ENCODE measurements at regions not wholly inside any gene's neighbourhood (a gene's known extent, or its start where the extent isn't known, plus 50 kb on each side); places are given as distances from the start of the nearest gene placed in this dataset.

DNA sequence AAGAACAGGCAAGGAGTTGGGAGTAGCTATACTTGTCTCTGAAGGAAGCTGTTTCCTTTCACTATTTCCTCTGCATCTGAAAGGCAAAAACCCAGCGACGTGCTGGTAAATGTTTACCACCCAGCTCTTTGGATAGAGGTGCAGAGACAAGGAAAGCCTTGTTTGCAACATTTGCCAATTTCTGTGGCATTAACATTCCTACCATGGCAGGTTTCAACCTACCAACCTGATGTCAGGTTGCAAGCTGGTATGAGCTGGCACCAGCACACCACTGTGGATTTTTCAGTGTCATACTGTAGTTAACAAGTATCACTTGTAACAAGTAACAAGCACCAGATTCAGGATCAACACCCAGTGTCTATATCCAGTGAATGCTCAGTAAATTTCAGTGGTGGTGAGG is 294.8 kb upstream of the TMPO start:
- Histone ChIP-seq H3K36me3 (no peaks in the 10 kb centered on the region), H3K4me3 (no peak overlapping the region), H3K27ac (no peak overlapping the region), H3K9me3 (no peaks in the 10 kb centered on the region), H3K4me1 (no peaks in the 10 kb centered on the region), H3K27me3 (no peaks in the 10 kb centered on the region)
- TF ChIP-seq POLR2AphosphoS5 (IDR thresholded peaks at IDR 0.05), result no peak
- no peak for TF ChIP-seq POLR2A (IDR thresholded peaks at IDR 0.05)
- no peak for TF ChIP-seq EP300 (IDR thresholded peaks at IDR 0.05)
- no peak for TF ChIP-seq CTCF (IDR thresholded peaks at IDR 0.05)
- intact Hi-C loops (cut with DNase I; ENCODE audit: low total_unique reads), result no loop called here
- WGBS, 5 donors, result 20 to 45% (median 30%) methylated on average over 2 of the region's 2 CpGs
- DNase-seq, result no peak

GRCh38 chr12:98221243-98221808 is 294.1 kb upstream of the TMPO start:
- H3K36me3 ChIP-seq, result no peaks in the 10 kb centered on the region
- H3K9me3 ChIP-seq, result no peaks in the 10 kb centered on the region
- H3K4me1 ChIP-seq, result no peaks in the 10 kb centered on the region
- DNase-seq, result no peak
- TF ChIP-seq POLR2AphosphoS5 (IDR thresholded peaks at IDR 0.05) (no peak), EP300 (IDR thresholded peaks at IDR 0.05) (no peak), POLR2A (IDR thresholded peaks at IDR 0.05) (no peak), CTCF (IDR thresholded peaks at IDR 0.05) (no peak)
- no peak overlapping the region for H3K4me3 ChIP-seq
- H3K27me3 ChIP-seq, result no peaks in the 10 kb centered on the region
- 60 to 69% (median 67%) methylated on average over 8 of the region's 8 CpGs for WGBS, 5 donors
- intact Hi-C loops (cut with DNase I; ENCODE audit: low total_unique reads), result no loop called here
- no peak overlapping the region for H3K27ac ChIP-seq

DNA sequence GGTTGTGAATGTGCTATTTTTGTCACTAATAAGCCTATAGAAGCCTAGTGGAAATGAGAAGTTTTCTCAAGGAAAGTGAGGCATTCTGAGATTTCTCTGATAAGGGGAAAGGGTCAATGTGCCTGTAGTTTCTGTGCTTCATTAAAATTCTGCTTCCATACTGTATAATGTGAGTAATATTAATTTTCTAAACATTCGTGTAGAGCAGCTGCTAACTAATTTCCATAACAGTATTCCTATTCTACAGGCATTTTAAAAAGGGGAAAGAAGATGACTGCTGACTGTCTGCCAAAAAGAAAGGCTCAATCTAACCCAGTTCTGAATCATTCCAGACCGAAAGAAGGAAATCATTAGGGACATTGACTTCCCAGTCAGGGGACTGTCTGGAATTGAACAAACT is 293.3 kb upstream of the TMPO start:
- no peak for DNase-seq
- no peaks in the 10 kb centered on the region for H3K36me3 ChIP-seq
- intact Hi-C loops (cut with DNase I; ENCODE audit: low total_unique reads), result no loop called here
- H3K4me1 ChIP-seq, result no peaks in the 10 kb centered on the region
- H3K27ac ChIP-seq, result no peak overlapping the region
- no peaks in the 10 kb centered on the region for H3K9me3 ChIP-seq
- 69 to 76% (median 74%) methylated on average over 2 of the region's 2 CpGs for WGBS, 5 donors
- no peak overlapping the region for H3K4me3 ChIP-seq
- TF ChIP-seq CTCF (IDR thresholded peaks at IDR 0.05) (no peak), POLR2AphosphoS5 (IDR thresholded peaks at IDR 0.05) (no peak), POLR2A (IDR thresholded peaks at IDR 0.05) (no peak), EP300 (IDR thresholded peaks at IDR 0.05) (no peak)
- no peaks in the 10 kb centered on the region for H3K27me3 ChIP-seq

DNA sequence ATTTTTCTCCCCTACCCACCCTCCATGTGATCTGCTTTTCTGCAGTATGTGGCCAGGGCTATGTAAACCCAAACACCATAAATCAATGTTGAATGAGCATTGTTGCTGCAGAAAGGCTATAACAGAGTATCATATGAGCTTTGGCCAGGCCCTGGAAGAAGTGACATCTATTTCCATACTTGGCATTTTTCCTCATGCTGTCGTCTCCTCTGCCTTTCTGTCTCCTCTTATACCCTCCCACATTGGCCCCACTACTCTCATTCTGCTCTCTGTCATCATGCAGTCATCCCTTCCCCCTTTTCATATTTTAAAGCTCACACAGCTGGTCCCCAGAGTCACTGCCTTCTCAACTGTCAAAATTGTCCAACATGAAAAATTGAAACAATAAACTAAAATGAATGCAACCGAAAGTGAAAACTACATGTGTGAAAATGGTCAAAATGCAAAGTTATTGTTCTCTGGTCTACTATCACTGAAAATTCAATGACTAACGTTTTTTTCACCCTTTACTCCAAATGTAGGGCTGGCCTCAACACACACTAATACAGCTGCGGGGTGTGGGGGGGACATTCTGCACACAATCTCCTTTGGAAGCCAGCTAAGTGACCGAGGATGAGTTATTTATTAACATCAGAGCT is 290.7 kb upstream of the TMPO start:
- DNase-seq, result peak in 1 of 2 donors; percentile 54
- 35 to 46% (median 41%) methylated on average over 5 of the region's 5 CpGs for WGBS, 5 donors
- intact Hi-C loops (cut with DNase I; ENCODE audit: low total_unique reads), result no loop called here
- Histone ChIP-seq H3K4me3 (no peak overlapping the region), H3K9me3 (no peaks in the 10 kb centered on the region), H3K36me3 (no peaks in the 10 kb centered on the region), H3K27ac (no peak overlapping the region), H3K27me3 (no peaks in the 10 kb centered on the region), H3K4me1 (no peaks in the 10 kb centered on the region)
- no peak for TF ChIP-seq EP300 (IDR thresholded peaks at IDR 0.05)

DNA sequence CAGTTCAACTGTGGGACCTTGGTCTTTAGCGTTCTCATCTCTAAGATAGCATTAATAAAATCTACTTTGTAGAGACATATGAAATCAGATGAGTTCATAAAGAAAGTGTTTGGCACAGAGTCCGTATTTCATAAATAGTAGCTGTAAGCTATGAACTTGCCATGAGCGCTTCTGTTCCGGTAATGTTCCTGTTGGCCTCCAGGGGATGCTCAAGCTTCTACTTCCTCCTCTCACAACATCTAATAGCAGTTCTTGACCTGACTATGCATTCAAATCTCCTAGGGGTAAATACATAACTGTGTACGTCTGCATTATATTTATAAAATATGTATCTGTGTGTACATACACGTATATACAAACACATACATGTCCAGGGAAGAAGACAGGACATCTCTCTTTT is 288.2 kb upstream of the TMPO start:
- no peak overlapping the region for H3K4me3 ChIP-seq
- H3K27me3 ChIP-seq, result no peaks in the 10 kb centered on the region
- H3K4me1 ChIP-seq, result no peaks in the 10 kb centered on the region
- WGBS, 5 donors, result 72 to 90% (median 80%) methylated on average over 6 of the region's 6 CpGs
- no peak overlapping the region for H3K27ac ChIP-seq
- no peaks in the 10 kb centered on the region for H3K9me3 ChIP-seq
- no peaks in the 10 kb centered on the region for H3K36me3 ChIP-seq
- peak in 1 of 2 donors; percentile 29 for DNase-seq
- intact Hi-C loops (cut with DNase I; ENCODE audit: low total_unique reads), result no loop called here
- TF ChIP-seq POLR2AphosphoS5 (IDR thresholded peaks at IDR 0.05) (no peak), CTCF (IDR thresholded peaks at IDR 0.05) (no peak), EP300 (IDR thresholded peaks at IDR 0.05) (no peak), POLR2A (IDR thresholded peaks at IDR 0.05) (no peak)

All from stomach (tissue), 8 donors.